ENCODE measurements at regions not wholly inside any gene's neighbourhood (a gene's known extent, or its start where the extent isn't known, plus 50 kb on each side); places are given as distances from the start of the nearest gene placed in this dataset.
"Not testable (repeated sequence)": the region's sequence is repeated elsewhere in the genome, so short reads cannot be mapped to it uniquely, and the experiment has no call there.

- TF ChIP-seq CTCF (conservative IDR thresholded peaks at IDR 0.05): no peak
- DNase-seq (ENCODE audit: low read depth, low spot score): no peak
- H3K27me3 Mint-ChIP-seq (ENCODE audit: low read depth): no peaks in the 10 kb centered on the region
- no peaks in the 10 kb centered on the region for H3K9me3 Mint-ChIP-seq
- no peak overlapping the region for H3K4me3 Mint-ChIP-seq
- H3K4me1 Mint-ChIP-seq: no peaks in the 10 kb centered on the region
- H3K27ac Mint-ChIP-seq (ENCODE audit: unreplicated experiment): no peak overlapping the region
- no peaks in the 10 kb centered on the region for H3K36me3 Mint-ChIP-seq (ENCODE audit: low read depth)
Observed at GRCh38 chr3:191680989-191681597, 220.1 kb downstream of the PYDC2 start.

GRCh38 chr3:191682961-191683360 is 222.0 kb downstream of the PYDC2 start:
- no peaks in the 10 kb centered on the region for H3K36me3 Mint-ChIP-seq (ENCODE audit: low read depth)

GRCh38 chr3:191686626-191687025 is 225.7 kb downstream of the PYDC2 start:
- Mint-ChIP-seq H3K36me3 (ENCODE audit: low read depth) (no peaks in the 10 kb centered on the region), H3K27ac (ENCODE audit: unreplicated experiment) (no peak overlapping the region), H3K4me3 (no peak overlapping the region), H3K9me3 (peaks cover 2% of the 10 kb centered on the region), H3K27me3 (ENCODE audit: low read depth) (no peaks in the 10 kb centered on the region), H3K4me1 (no peaks in the 10 kb centered on the region)
- no peak for DNase-seq (ENCODE audit: low read depth, low spot score)
- no peak for TF ChIP-seq CTCF (conservative IDR thresholded peaks at IDR 0.05)

More at GRCh38 chr3:191682961-191683360, 222.0 kb downstream of the PYDC2 start:
- no peak for TF ChIP-seq CTCF (conservative IDR thresholded peaks at IDR 0.05)
- Mint-ChIP-seq H3K27me3 (ENCODE audit: low read depth) (no peaks in the 10 kb centered on the region), H3K27ac (ENCODE audit: unreplicated experiment) (no peak overlapping the region), H3K4me3 (no peak overlapping the region), H3K9me3 (no peaks in the 10 kb centered on the region), H3K4me1 (no peaks in the 10 kb centered on the region)
- no peak for DNase-seq (ENCODE audit: low read depth, low spot score)

- TF ChIP-seq CTCF (conservative IDR thresholded peaks at IDR 0.05): no peak
- peaks cover 2% of the 10 kb centered on the region for H3K9me3 Mint-ChIP-seq
- no peak overlapping the region for H3K4me3 Mint-ChIP-seq
- no peaks in the 10 kb centered on the region for H3K36me3 Mint-ChIP-seq (ENCODE audit: low read depth)
- H3K27me3 Mint-ChIP-seq (ENCODE audit: low read depth): no peaks in the 10 kb centered on the region
- no peak for DNase-seq (ENCODE audit: low read depth, low spot score)
- no peaks in the 10 kb centered on the region for H3K4me1 Mint-ChIP-seq
- H3K27ac Mint-ChIP-seq (ENCODE audit: unreplicated experiment): no peak overlapping the region
Observed at GRCh38 chr3:191688756-191689433, 227.9 kb downstream of the PYDC2 start.

- not testable (repeated sequence) for H3K4me1 Mint-ChIP-seq; H3K27me3 Mint-ChIP-seq (ENCODE audit: low read depth); H3K27ac Mint-ChIP-seq (ENCODE audit: unreplicated experiment); H3K36me3 Mint-ChIP-seq (ENCODE audit: low read depth); DNase-seq (ENCODE audit: low read depth, low spot score); H3K4me3 Mint-ChIP-seq; H3K9me3 Mint-ChIP-seq
Observed at GRCh38 chr3:191691184-191691583, 230.2 kb downstream of the PYDC2 start.

- Mint-ChIP-seq H3K27ac (ENCODE audit: unreplicated experiment) (no peak overlapping the region), H3K36me3 (ENCODE audit: low read depth) (no peaks in the 10 kb centered on the region), H3K4me1 (peaks cover 4% of the 10 kb centered on the region), H3K4me3 (no peak overlapping the region), H3K9me3 (peaks cover 2% of the 10 kb centered on the region), H3K27me3 (ENCODE audit: low read depth) (no peaks in the 10 kb centered on the region)
- no peak for DNase-seq (ENCODE audit: low read depth, low spot score)
- TF ChIP-seq CTCF (conservative IDR thresholded peaks at IDR 0.05): no peak
Observed at GRCh38 chr3:191695131-191695814, 234.3 kb downstream of the PYDC2 start.
